Lung (tissue), 11 donors: ENCODE measurements at regions not wholly inside any gene's neighbourhood (a gene's known extent, or its start where the extent isn't known, plus 50 kb on each side); places are given as distances from the start of the nearest gene placed in this dataset.

Experiments used
- ATAC-seq: fragments of 200-7000 bp; cut with Tn5 transposase; one replicate; pipeline ENCODE4 v1.9.1; 2020; ENCODE audit warnings: moderate number of reproducible peaks; ENCODE audit not compliant: insufficient read depth, low FRiP score
- DNase-seq, 3 donors: peaks; one replicate each; pipeline ENCODE4 v3.0.0-alpha.2; 2013 to 2017
- H3K27ac ChIP-seq, 2 donors: one replicate each; pipeline ENCODE4 v1.5.1; 2013; ENCODE audit warnings: mild to moderate bottlenecking in 2 of 2, moderate library complexity in 2 of 2, control low read depth in 1 of 2, inconsistent platforms in 1 of 2, low read depth in 1 of 2, low read length in 1 of 2
- H3K27me3 ChIP-seq, 3 donors: one replicate each; pipeline ENCODE4 v1.5.1; 2013; ENCODE audit warnings: low read length in 2 of 3; ENCODE audit not compliant: control insufficient read depth in 3 of 3, insufficient read depth in 3 of 3
- H3K36me3 ChIP-seq, 4 donors: one replicate each; pipeline ENCODE4 v1.5.1; 2013; ENCODE audit warnings: low read length in 4 of 4, mild to moderate bottlenecking in 1 of 4, moderate library complexity in 1 of 4; ENCODE audit not compliant: control insufficient read depth in 4 of 4, insufficient read depth in 4 of 4
- H3K4me1 ChIP-seq, 5 donors: one replicate each; pipeline ENCODE4 v1.5.1; 2013; ENCODE audit warnings: low read length in 5 of 5, mild to moderate bottlenecking in 2 of 5, moderate library complexity in 1 of 5; ENCODE audit not compliant: control insufficient read depth in 5 of 5, insufficient read depth in 5 of 5
- H3K4me3 ChIP-seq: one replicate; pipeline ENCODE4 v1.5.1; 2013; ENCODE audit warnings: mild to moderate bottlenecking, control low read depth, moderate library complexity
- H3K9ac ChIP-seq, 2 donors: one replicate each; pipeline ENCODE4 v1.5.1; 2013; ENCODE audit warnings: low read length in 2 of 2, control low read depth in 1 of 2; ENCODE audit not compliant: insufficient read depth in 1 of 2
- H3K9me3 ChIP-seq, 4 donors: one replicate each; pipeline ENCODE4 v1.5.1; 2013; ENCODE audit warnings: low read length in 3 of 4, mild to moderate bottlenecking in 1 of 4, moderate library complexity in 1 of 4; ENCODE audit not compliant: control insufficient read depth in 4 of 4, insufficient read depth in 3 of 4
- CTCF ChIP-seq: IDR thresholded peaks from 2 replicates; pipeline ENCODE4 v1.5.1; 2012; ENCODE audit warnings: mild to moderate bottlenecking; ENCODE audit errors: control extremely low read depth, extremely low read depth
- WGBS, 2 donors: extraction: QIAGEN DNeasy Blood & Tissue Kit; methylation state at CpG; one replicate each; pipeline ENCODE4 v1.1.7; 2013; 5-methylcytosine and 5-hydroxymethylcytosine counted together
- donor health status: control.
- donor health status: control.
- donor health status: Bipolar disorder and iron deficiency.
- donor health status: healthy.
- donor health status: DM: yes; HTN: yes; CAD: no.

GRCh38 chr16:87056083-87056482 is 261.1 kb downstream of the C16orf95 start:
- WGBS, 2 donors: 87 to 89% methylated on average over 4 of the region's 4 CpGs
- Histone ChIP-seq H3K9me3 (peaks cover 0 to 7% (median 2%) of the 10 kb centered on the region in 4 donors), H3K4me1 (peaks cover 0 to 9% (median 0%) of the 10 kb centered on the region in 5 donors), H3K27ac (no peak overlapping the region), H3K9ac (no peak overlapping the region), H3K36me3 (no peaks in the 10 kb centered on the region), H3K4me3 (no peak overlapping the region), H3K27me3 (no peaks in the 10 kb centered on the region)
- TF ChIP-seq CTCF: no peak
- ATAC-seq: no peak
- peak in 1 of 3 donors; percentile 19 for DNase-seq

- DNase-seq (no peak), ATAC-seq (no peak)
- H3K9ac ChIP-seq: no peak overlapping the region
- H3K27me3 ChIP-seq: no peaks in the 10 kb centered on the region
- peaks cover 0 to 7% (median 2%) of the 10 kb centered on the region in 4 donors for H3K9me3 ChIP-seq
- H3K4me1 ChIP-seq: peaks cover 0 to 9% (median 0%) of the 10 kb centered on the region in 5 donors
- no peak overlapping the region for H3K27ac ChIP-seq
- TF ChIP-seq CTCF: no peak
- no peak overlapping the region for H3K4me3 ChIP-seq
- 73 to 92% methylated on average over 14 to 15 of the region's 15 CpGs for WGBS, 2 donors
- H3K36me3 ChIP-seq: no peaks in the 10 kb centered on the region
Measured at GRCh38 chr16:87056551-87056950, 260.6 kb downstream of the C16orf95 start.

GRCh38 chr16:87057211-87057881 is 259.8 kb downstream of the C16orf95 start:
- TF ChIP-seq CTCF: no peak

More at GRCh38 chr16:87057211-87057881, 259.8 kb downstream of the C16orf95 start:
- no peaks in the 10 kb centered on the region for H3K27me3 ChIP-seq
- ATAC-seq: no peak
- 88 to 94% methylated on average over 26 of the region's 26 CpGs for WGBS, 2 donors
- peaks cover 0 to 7% (median 2%) of the 10 kb centered on the region in 4 donors for H3K9me3 ChIP-seq
- no peak overlapping the region for H3K4me3 ChIP-seq
- no peaks in the 10 kb centered on the region for H3K36me3 ChIP-seq
- H3K27ac ChIP-seq: no peak overlapping the region
- DNase-seq: no peak
- peaks cover 0 to 10% (median 0%) of the 10 kb centered on the region in 5 donors for H3K4me1 ChIP-seq
- no peak overlapping the region for H3K9ac ChIP-seq
